ENCODE measurements at regions not wholly inside any gene's neighbourhood (a gene's known extent, or its start where the extent isn't known, plus 50 kb on each side); places are given as distances from the start of the nearest gene placed in this dataset.

DNA sequence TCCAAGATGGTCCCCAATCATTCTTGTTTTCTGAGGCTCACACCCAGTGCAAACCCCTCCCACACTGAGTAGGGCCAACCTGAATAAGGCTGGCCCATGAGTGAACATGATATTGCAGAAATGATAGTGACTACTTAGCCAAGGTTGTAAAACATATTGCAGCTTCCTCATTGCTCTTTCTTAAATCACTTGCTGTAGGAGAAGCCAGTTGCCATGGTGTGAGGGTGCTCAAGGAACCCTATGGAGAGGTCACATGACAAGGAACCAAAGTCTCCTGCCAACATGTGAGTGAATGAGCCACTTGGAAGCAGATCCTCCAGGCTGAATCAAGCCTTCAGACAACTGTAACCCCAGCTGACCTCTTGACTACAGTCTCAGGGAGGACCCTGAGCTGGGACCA, 191.4 kb downstream of the RGS9 start:
- Histone ChIP-seq H3K4me1 (replicated peaks in 1 of 2; ENCODE audit: control insufficient read depth in 2 of 2, insufficient read depth in 2 of 2, low read length in 2 of 2) (no peaks in the 10 kb centered on the region), H3K9ac (ENCODE audit: insufficient read depth in 1 of 2, low read depth in 2 of 2, low read length in 2 of 2) (no peak overlapping the region), H2AFZ (ENCODE audit: low read depth, low read length) (no peak overlapping the region), H3K4me3 (no peak overlapping the region), H3K27me3 (ENCODE audit: control insufficient read depth in 2 of 2, insufficient read depth in 2 of 2, low read length in 2 of 2) (no peaks in the 10 kb centered on the region; a peak in 2 of 5 replicates), H3K4me2 (ENCODE audit: insufficient read depth, low read length) (no peak overlapping the region), H3K9me3 (replicated peaks; ENCODE audit: control insufficient read depth, insufficient read depth, low read depth, low read length) (no peaks in the 10 kb centered on the region), H3K36me3 (ENCODE audit: control insufficient read depth, insufficient read depth, low read length) (no peaks in the 10 kb centered on the region), H3K9me1 (ENCODE audit: control insufficient read depth, insufficient read depth, low read length) (no peaks in the 10 kb centered on the region), H4K20me1 (replicated peaks; ENCODE audit: control insufficient read depth, insufficient read depth, low read length) (no peaks in the 10 kb centered on the region; the same call in 1 of the 2 replicates), H3K79me2 (ENCODE audit: control insufficient read depth, insufficient read depth, low read length) (no peaks in the 10 kb centered on the region), H3K27ac (ENCODE audit: extremely low read depth, low read depth, low read length) (no peak overlapping the region)
- TF ChIP-seq, protein P1, sequence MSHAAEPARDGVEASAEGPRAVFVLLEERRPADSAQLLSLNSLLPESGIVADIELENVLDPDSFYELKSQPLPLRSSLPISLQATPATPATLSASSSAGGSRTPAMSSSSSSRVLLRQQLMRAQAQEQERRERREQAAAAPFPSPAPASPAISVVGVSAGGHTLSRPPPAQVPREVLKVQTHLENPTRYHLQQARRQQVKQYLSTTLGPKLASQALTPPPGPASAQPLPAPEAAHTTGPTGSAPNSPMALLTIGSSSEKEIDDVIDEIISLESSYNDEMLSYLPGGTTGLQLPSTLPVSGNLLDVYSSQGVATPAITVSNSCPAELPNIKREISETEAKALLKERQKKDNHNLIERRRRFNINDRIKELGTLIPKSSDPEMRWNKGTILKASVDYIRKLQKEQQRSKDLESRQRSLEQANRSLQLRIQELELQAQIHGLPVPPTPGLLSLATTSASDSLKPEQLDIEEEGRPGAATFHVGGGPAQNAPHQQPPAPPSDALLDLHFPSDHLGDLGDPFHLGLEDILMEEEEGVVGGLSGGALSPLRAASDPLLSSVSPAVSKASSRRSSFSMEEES (CRISPR knock-in tag; IDR thresholded peaks at IDR 0.05): peak; percentile 45
- TF ChIP-seq, protein P2, sequence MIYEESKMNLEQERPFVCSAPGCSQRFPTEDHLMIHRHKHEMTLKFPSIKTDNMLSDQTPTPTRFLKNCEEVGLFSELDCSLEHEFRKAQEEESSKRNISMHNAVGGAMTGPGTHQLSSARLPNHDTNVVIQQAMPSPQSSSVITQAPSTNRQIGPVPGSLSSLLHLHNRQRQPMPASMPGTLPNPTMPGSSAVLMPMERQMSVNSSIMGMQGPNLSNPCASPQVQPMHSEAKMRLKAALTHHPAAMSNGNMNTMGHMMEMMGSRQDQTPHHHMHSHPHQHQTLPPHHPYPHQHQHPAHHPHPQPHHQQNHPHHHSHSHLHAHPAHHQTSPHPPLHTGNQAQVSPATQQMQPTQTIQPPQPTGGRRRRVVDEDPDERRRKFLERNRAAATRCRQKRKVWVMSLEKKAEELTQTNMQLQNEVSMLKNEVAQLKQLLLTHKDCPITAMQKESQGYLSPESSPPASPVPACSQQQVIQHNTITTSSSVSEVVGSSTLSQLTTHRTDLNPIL (CRISPR knock-in tag; IDR thresholded peaks at IDR 0.05): no peak
- in situ Hi-C loops (cut with MboI) (no loop called here), intact Hi-C loops (cut with micrococcal nuclease) (no loop called here)
- ATAC-seq (no peak), FAIRE-seq (no peak), DNase-seq (ENCODE audit: extremely low read depth in 1 of 4, low spot score in 3 of 4) (no peak)
- no TSS peak for BruUV-seq (replicated peaks)
- CTCF ChIA-PET (ENCODE audit: low intra/inter-chr PET ratio): no interaction called here
- POLR2A ChIA-PET: no interaction called here
